HG03280 (cell line): ENCODE measurements at regions not wholly inside any gene's neighbourhood (a gene's known extent, or its start where the extent isn't known, plus 50 kb on each side); places are given as distances from the start of the nearest gene placed in this dataset.

Experiments
- ATAC-seq: cut with Tn5 transposase; IDR thresholded peaks from one replicate; pipeline ENCODE4 v1.9.1; 2021; ENCODE audit warnings: mild to moderate bottlenecking, moderate library complexity; ENCODE audit not compliant: unreplicated experiment

DNA sequence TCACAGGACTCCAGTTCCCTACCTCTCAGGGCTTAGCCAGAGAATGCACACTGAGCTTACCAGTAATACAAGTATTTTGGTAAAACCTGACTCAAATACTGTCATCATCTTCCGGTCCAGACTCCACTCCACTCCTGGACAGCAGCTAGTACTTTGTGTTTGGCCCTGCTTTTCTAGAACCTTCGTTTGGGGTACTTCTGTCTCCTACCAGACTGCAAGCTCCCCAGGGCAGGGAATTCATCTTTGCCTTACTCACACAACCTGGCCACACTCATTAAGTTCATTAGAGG, 108.9 kb upstream of the CDC42EP3 start:
- no peak for ATAC-seq

DNA sequence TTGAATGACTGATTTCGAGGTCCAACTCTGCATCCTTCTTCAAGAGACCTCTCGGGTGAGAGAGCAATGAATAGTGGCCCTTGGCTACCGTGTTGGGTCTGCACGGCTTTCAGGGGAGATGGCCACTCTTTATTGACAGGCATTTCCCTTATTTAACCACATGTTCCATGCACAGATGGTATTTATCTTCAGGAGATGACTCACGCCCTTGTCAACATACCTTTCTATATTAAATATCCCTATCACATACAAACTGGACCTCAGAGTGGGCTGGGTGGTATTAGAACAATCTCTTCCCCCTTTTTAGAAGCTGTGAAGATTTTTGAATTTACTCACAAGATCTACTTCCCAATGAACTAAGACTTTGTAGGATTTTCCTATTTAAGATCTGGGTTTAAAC, 109.6 kb upstream of the CDC42EP3 start:
- no peak for ATAC-seq

DNA sequence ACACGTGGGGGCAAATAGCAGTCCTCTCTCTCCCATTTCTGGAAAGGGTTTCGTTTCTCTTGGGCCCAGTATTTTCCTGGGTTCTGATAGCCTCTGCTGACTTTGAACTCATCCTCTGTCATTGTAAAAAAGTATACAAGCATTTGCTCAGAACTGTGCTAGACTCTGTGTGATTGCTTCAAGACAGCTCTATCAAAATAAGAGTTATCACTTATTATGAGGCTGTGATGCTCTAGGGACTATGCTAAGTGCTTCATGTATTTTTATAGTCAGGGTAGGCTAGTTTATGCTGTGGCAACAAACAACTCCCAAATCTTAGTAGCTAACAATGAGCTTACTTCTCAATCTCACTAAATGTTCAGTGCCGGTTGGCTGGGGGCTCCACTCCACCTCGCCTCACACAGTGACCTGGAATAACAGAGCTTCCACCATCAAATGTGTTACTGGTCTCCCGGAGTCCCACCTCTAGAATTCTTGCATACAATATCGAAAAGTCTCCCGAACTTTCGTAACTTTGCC, 110.8 kb upstream of the CDC42EP3 start:
- ATAC-seq, result no peak

DNA sequence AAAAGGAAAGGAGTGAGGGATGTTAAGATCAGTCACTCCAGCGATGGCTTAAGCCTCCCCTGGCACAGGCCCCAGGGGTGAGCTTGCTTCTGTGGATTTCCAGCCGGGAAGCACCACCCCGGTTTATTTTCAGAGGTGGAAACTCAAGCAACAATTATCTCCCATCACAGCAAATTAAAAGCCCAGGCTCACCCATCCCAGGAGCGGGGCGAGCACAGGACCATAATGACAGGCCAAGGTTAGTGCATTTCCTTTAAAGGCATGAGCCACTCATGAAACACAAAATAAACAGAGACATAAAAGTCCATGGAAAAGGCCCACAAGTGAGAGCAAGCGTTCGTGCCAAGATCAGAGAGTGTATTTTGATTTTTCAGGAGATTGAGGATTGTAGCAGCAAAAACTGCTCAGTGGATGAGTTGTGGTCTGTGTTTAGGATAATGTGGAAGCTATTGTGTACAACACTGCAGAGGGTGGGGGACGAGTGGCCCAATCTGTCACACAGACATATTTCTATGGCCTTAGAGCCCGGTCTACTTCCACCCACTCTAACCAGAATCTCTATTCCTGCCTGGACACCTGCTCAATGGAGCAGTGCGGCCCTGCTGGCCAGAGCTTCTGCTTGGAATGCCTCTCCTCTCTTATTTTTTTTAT, 111.4 kb upstream of the CDC42EP3 start:
- no peak for ATAC-seq

DNA sequence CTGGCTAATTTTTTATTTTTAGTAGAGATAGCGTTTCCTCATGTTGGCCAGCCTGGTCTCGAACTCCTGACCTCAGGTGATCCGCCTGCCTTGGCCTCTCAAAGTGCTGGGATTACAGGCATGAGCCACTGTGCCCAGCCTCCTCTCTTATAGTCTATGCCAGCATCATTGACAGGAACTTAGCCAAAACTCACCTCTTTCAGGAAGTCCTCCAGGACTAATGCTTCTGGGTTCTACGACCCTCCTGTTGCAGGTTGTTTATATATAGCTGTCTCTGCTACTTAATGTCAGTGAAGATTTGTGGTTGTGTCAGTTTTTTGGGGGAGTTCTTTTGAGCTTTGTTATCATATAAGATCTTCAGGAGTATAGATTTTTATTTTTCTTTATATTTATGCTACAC, 112.1 kb upstream of the CDC42EP3 start:
- no peak for ATAC-seq

DNA sequence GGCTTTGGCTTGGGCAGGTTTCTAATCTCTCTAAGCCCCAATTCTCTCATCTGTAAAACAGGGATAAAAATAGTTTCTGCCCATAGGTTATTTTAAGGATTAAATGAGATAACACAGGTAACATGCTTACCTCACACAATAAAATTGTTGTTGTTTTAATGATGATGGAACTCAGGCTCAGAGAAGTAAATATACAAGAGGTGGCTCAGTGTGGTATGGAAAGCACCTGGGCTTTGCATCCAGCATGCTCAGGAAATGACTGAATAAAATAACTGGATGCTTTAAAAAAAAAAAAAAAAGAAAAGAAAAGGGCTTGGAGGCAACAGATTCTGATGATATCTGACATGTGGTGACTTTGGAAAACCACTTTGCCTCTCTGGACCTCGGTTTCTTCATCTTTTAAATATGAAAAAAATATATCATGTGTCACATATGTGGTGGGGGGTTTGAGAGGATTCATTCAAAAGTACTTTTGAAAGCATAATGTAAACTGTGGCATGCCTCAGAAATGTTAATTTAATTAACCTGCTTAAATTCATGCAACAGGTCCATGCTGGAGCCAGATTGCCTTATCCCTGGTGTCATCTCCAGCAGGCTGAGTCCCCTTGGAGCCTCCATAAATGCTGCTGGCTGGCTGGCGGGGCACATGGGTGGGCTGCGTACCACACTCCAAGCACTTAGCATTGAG, 112.8 kb upstream of the CDC42EP3 start:
- ATAC-seq, result no peak

DNA sequence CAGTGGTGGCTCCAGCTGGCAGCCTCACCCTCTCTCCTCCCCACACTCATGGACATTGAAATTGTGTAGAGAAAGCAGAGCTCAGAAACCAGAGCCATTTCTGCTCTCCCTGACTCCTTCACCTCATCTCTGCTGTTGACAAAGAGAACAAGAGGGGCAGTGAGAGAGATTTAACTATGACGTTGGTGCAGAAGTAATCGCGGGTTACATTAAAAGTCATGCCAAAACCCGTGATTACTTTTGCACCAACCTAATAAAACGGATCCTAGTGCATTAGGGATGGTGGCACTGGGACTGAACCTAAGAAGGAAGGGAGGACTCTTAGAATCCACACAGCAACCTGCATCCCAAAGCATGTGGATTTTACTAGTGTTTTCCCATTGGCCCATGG, 113.3 kb upstream of the CDC42EP3 start:
- no peak for ATAC-seq

DNA sequence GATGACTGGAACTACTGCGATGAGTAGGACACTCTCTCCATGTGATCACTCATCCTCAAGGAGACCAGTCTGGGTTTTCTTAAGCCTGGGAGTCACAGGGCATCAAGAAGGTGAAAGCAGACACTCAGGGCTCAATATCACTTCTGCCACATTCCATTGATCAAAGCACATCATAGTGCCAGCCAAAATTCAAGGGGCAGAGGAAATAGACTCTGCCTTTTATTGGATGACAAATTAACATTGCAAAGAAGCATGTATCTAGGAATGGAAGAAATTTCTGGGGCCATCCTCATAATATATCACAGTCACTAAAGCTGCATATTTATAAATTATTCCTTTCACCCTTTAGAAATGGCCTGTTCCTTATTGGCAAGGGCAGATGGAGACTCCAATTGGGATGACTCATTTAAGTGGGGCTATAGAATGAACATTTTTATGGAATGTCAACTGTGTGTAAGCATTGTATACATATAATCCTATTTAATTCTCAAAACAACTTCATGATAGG, 114.8 kb upstream of the CDC42EP3 start:
- no peak for ATAC-seq

DNA sequence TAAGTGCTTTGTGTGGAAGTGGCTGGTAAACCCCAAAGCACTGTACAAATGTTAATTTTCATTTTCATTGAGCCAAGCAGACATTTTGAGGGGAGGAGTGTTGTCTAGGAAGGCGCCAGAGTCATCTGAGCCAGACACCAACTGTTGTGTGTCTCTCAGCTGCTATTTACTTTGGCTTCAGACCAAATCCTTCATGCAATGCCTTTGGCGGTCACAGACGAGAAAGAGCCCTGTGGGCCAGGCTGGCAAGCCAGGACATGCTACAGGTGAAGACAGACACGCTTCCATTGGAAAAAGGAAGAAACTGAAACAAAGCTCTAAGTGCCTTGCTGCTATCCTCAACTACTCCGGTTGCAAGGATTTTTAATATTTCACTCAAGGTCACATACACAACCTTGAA, 115.4 kb upstream of the CDC42EP3 start:
- ATAC-seq, result no peak

DNA sequence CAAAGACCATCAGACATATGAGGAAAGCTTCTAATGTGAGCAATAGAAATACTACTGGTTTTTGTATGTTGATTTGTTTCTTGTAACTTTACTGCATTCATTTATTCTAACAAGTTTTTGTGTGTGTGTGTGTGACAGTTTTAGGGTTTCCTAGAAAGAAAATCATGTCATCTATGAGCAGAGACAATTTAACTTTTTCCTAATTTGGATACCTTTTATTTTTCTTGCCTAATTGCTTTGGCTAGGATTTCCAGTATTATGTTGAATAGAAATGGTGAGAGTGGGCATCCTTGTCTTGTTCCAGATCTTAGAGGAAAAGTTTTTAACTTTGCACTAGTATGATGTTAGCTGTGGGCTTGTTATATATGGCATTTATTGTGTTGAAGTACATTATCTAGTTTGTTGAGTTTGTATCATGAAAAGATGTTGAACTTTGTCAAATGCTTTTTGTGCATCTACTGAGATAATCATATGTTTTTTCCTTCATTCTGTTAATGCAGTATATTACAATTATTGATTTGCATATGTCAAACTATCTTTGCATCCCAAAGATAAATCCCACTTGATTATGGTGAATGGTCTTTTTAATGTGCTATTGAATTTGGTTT, 117.3 kb upstream of the CDC42EP3 start:
- ATAC-seq, result no peak

DNA sequence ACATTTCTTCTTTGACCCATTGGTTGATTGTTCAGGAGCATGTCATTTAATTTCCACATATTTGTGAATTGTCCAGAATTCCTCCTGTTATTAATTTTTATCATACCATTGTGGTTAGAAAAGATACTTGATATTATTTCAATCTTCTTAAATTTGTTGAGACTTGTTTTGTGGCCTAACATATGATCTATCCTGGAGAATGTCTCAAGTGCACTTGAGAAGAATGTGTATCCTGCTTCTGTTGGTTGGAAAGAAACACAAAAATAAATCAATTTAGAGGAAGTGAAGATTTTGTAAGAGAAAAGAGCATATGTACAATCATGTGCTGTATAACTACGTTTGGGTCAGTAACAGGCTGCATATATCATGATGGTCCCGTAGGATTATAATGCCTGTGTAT, 118.6 kb upstream of the CDC42EP3 start:
- no peak for ATAC-seq

DNA sequence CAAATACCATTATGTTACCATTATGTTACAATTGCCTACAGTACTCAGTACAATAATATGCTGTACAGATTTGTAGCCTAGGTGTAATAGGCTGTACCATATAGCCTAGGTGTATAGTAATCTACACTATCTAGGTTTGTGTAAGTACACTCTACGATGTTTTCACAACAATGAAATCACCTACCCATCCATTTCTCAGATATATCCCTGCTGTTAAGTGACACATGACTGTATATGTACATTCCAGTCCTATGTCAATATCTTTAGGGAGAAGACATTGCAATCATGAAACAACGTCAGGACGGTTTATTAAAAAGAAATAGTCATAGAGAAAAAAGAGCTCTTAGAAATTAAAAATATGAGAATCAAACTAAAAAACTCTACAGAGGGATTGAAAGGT, 119.0 kb upstream of the CDC42EP3 start:
- ATAC-seq, result no peak

DNA sequence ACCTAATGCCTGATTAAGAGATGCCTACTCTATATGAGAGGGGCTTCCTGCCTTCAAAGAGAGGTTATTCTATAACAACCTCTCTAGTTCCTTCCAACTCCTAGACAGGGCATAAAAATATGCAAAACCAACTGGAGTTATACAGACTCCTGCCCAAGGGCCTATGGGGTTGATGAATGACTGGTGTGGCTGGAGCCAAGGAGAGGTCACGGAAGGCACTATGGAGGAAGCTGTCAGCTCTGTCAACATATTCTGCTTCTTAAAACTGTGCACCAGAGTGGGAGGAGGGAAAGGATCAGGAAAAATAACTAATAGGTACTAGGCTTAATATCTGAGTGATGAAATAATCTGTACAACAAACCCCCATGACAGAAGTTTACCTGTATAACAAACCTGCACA, 120.9 kb upstream of the CDC42EP3 start:
- no peak for ATAC-seq

DNA sequence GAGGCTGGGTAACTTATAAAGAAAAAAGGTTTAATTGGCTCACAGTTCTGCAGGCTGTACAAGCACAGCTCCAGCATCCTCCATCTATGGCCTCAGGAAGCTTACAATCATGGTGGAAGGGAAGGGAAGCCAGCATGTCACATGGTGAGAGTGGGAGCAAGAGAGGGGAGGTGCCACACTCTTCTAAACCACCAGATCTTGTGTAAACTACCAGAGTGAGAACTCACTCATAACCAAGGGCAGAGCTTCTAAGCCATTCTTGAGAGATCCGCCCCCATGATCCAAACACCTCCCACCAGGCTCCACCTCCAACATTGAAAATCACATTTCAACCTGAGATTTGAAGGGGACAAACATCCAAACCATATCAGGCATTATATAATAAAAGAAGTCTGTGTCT, 121.6 kb upstream of the CDC42EP3 start:
- no peak for ATAC-seq

DNA sequence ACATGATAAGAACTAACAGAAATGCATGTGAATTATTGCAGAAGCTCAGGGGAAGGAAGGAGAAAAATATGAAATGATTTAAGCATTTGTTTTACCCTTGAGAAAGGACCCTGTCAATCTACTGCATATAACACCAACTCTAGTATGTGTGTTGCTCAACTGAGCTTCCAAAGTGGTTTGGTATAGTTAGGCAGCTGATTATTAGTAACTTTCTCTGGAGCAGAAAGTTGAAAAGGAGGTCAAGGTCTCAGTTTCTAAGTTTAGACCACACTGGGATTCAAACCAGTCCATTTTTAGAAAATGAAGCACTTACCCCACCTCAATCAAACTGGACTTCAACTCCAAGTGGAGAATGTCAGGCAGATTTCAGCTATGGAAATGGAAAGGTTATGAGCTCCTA, 123.3 kb upstream of the CDC42EP3 start:
- no peak for ATAC-seq

DNA sequence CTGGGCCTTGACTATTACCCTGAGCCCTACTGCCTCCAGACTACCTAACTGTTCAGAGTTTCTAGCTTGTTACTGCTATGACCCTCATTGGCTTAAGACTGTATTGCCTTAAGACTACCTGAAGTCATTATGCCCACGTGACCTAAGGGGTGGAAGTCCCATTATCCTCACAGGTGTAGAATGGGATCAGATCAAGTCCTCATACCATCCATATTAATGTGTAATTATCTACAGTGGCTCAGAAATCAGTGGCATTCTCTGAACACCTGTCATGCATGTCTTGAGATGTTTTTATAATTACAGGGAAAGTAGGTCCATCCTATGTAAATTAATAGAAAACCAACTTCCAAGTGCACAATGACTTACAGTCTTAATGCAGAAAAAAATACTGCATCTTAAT, 124.0 kb upstream of the CDC42EP3 start:
- ATAC-seq, result no peak

DNA sequence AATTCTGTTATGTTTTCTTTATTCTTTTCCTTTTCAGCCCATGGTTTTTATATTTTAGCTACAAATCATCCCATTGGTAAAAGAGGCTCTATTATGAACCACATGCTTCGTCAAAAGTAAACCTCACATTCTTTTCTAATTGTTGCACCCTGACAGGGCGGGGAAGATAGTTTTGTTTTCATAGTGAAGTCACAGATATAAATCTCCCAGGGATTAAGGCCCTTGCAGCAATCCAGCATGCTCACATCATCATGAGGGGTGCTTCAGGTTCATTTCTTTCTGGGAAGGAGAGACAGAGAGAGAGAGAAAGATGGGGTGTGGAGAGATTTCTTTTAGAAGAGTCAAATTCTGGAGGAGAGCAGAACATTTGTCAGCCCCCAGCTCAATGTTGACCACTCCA, 124.5 kb upstream of the CDC42EP3 start:
- no peak for ATAC-seq

DNA sequence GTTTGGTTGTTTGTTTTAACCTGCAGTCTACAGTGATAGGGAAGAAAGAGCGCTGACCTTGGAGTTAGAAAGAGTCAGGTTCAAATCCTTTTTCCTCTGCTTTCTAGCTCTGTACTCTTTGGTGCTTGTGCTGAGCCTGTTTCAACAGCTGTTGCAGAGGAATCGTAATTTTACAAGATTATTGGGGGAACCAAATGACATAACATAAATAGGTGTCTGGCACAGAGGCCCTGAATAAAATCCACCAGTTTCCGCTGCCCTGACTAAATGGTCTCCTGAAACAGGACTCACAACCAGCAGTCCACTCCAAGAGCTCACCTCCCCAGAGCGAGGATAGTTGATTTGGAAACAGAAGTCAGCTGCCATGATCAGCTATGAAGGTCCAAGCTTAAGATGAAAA, 125.0 kb upstream of the CDC42EP3 start:
- ATAC-seq, result no peak

DNA sequence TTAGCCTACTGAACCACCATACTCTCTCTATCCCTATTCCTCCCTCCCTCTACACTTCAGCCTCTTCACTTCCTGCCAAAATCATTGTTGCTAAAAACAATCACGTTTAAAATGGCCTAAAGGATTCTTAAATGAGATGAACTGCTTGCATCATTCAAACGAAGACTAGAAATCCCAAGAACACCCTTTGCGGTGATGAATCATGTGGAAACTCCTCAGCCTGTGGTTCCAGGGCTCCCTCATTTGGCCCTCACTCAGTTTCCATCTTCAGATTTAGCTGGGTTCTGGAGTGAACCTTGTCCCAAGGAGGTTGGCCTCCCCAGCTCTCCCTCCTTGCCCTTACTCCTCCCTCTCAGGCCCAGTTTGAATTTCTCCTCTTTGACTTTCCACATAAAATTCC, 125.6 kb upstream of the CDC42EP3 start:
- ATAC-seq, result no peak

DNA sequence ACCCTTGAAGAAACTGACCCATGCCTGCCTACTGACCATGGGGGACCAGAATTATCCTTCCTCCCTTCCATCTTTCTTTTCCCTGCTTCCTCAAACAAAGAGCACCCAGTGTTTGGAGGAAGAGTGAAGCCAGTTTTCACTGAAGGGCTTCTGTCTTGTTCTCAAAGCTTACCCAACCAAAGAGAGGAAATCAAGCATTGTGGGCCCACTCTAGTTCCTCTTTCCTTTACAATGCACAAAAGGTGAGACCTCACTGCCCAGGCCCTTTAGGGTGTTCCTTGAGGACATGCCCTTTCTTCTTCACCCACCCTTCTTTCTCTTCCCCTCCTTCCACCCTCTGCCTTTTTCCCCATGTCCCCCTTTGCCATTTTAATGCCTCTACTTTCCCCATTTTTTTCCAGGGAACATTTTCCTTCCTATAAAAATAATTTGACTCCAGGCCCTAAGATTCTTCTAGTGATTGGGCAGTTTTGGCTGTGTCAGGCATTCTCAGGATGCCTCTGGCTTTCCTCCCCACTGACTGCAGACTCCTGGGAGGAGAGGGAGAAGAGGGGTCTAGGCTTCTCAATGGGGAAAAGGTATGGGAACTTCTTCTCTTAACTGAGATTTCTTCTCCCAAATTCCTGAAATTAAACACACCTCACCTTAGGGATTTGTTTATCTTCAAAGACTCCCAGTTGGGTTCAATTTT, 126.6 kb upstream of the RMDN2 start:
- no peak for ATAC-seq

DNA sequence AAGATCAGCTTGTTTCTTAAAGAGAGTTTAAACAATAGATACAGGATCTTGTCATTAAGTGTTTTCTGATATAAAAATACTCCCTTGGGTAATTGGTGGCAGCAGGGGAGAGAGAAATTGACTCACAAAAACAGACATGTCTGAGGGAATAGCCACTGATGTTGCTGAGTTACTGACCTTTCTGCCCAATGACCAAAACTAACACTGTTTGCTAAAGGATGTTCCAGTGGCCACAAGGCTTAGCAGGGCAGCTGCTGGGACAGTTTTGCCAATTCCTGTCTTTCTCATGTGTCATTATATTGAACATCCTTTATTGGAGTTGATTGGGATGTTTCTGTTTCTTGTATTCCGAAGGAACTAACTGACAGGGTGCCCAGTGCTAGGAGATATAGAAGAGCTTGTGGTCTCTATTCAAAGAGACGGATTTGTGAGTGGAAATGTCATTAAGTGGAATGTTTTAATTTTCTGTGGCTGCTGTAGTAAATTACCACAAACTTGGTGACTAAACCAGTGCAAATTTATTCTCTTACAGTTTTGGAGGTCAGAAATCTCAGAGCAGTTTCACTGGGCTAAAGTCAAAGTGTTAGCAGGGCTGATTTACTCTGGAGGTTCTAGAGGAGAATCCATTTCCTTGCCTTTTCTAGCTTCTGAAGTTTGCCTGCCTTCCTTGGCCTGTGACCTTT, 124.8 kb upstream of the RMDN2 start:
- ATAC-seq, result no peak
